Neural cell (in vitro differentiated cells): ENCODE measurements at regions not wholly inside any gene's neighbourhood (a gene's known extent, or its start where the extent isn't known, plus 50 kb on each side); places are given as distances from the start of the nearest gene placed in this dataset.

Source experiments
- EP300 ChIP-seq: fragments of 450-650 bp; conservative IDR thresholded peaks from 2 replicates; pipeline ENCODE4 v1.6.1; 2014; ENCODE audit warnings: antibody characterized with exemption, mild to moderate bottlenecking, moderate library complexity; ENCODE audit not compliant: poor library complexity, severe bottlenecking
- MXI1 ChIP-seq: fragments of 450-650 bp; conservative IDR thresholded peaks from 2 replicates; pipeline ENCODE4 v1.6.1; 2014; ENCODE audit warnings: antibody characterized with exemption, mild to moderate bottlenecking; ENCODE audit not compliant: poor library complexity, severe bottlenecking

DNA sequence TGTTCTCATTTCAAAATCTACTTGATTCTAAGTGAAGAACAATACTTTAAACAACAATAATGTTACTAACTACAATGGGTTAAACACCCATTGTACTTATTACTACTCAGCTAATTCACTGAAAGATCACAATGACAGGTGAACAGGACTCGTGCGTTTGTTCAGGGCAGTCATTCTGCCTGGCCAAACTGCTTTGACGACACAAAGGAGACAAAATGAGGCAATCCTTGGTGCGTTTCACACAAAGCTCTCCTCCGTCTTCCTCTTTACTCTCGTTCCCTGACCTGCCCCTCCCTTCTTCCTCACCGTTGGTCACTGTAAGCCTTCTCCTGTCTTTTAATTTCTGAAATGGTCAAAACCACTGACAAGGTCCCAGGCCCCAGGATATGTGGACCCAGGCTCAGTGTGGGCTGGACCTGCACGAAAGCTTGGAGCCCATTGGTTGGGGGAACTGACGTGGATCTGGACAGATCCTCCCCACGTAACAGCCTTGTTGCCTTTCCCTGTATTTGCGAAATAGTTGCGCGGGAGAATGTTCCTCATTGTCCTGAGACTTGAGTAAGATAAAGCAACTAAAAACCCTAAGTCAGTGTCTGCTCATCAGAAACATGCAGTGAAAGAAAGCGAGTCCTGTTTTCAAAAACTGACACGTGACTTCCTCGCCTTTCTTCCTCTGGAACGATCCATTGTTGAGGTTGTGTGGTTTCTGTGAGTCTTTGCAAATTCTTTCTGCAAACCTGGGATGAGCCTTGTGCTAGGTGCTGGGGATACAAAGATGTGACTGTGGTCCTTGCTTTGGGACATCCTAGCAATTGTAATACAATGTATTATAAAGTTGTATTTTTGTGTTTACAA lies 147.1 kb upstream of the RGMA start:
- no peak for TF ChIP-seq MXI1
- TF ChIP-seq EP300, result no peak
